GM23338 (cell line): ENCODE measurements at regions not wholly inside any gene's neighbourhood (a gene's known extent, or its start where the extent isn't known, plus 50 kb on each side); places are given as distances from the start of the nearest gene placed in this dataset.

Source experiments
- ATAC-seq: fragments of 200-7000 bp; cut with Tn5 transposase; 3 replicates; pipeline ENCODE4 v1.9.1; 2020
- DNase-seq: peaks from one replicate; pipeline ENCODE4 v3.0.0-alpha.2; 2015; ENCODE audit warnings: low spot score
- H2AFZ ChIP-seq: fragments of 200-600 bp; sonication (generic); 2 replicates; pipeline ENCODE4 v1.8.0; 2016; ENCODE audit warnings: antibody characterized with exemption, mild to moderate bottlenecking, moderate library complexity
- H3F3A ChIP-seq: fragments of 200-600 bp; sonication (generic); replicated peaks from 2 replicates; pipeline ENCODE4 v1.8.0; 2017; ENCODE audit warnings: antibody characterized with exemption, mixed run types, low read depth
- H3K27ac ChIP-seq: fragments of 200-600 bp; sonication (generic); 2 replicates; pipeline ENCODE4 v1.6.1; 2016; ENCODE audit warnings: low read depth
- H3K27me3 ChIP-seq: fragments of 200-600 bp; sonication (generic); 2 replicates; pipeline ENCODE4 v1.8.0; 2016; ENCODE audit warnings: mild to moderate bottlenecking, mixed run types, moderate library complexity; ENCODE audit not compliant: insufficient read depth
- H3K36me3 ChIP-seq: fragments of 200-600 bp; sonication (generic); 2 replicates; pipeline ENCODE4 v1.8.0; 2016; ENCODE audit warnings: mild to moderate bottlenecking; ENCODE audit not compliant: insufficient read depth
- H3K4me1 ChIP-seq: fragments of 200-600 bp; sonication (generic); 2 replicates; pipeline ENCODE4 v1.8.0; 2016; ENCODE audit warnings: mild to moderate bottlenecking, moderate library complexity; ENCODE audit not compliant: insufficient read depth
- H3K4me2 ChIP-seq: fragments of 200-600 bp; sonication (generic); 2 replicates; pipeline ENCODE4 v1.7.1; 2017; ENCODE audit warnings: mixed run types
- H3K4me3 ChIP-seq: fragments of 200-600 bp; sonication (generic); 2 replicates; pipeline ENCODE4 v1.6.1; 2016; ENCODE audit warnings: mixed run types
- H3K79me2 ChIP-seq: fragments of 200-600 bp; sonication (generic); replicated peaks from 2 replicates; pipeline ENCODE4 v1.8.0; 2017; ENCODE audit warnings: mild to moderate bottlenecking; ENCODE audit not compliant: insufficient read depth
- H3K9me2 ChIP-seq: fragments of 200-600 bp; sonication (generic); 2 replicates; pipeline ENCODE4 v1.8.0; 2017; ENCODE audit not compliant: insufficient read depth
- H4K20me1 ChIP-seq: fragments of 200-600 bp; sonication (generic); replicated peaks from 2 replicates; pipeline ENCODE4 v1.8.0; 2017; ENCODE audit warnings: mild to moderate bottlenecking; ENCODE audit not compliant: insufficient read depth
- H3K27ac Mint-ChIP-seq: 2 replicates; pipeline ENCODE4 v1.8.0; 2020; ENCODE audit warnings: inconsistent platforms, mild to moderate bottlenecking, moderate library complexity, mixed read lengths
- H3K27me3 Mint-ChIP-seq: 3 replicates; pipeline ENCODE4 v1.8.0; 2022; ENCODE audit warnings: low read depth, mild to moderate bottlenecking, moderate library complexity, mixed read lengths, inconsistent platforms; ENCODE audit not compliant: insufficient read depth, poor library complexity
- H3K36me3 Mint-ChIP-seq: 3 replicates; pipeline ENCODE4 v1.8.0; 2021; ENCODE audit warnings: low read depth, mild to moderate bottlenecking, inconsistent platforms, moderate library complexity, mixed read lengths
- H3K4me1 Mint-ChIP-seq: 3 replicates; pipeline ENCODE4 v1.8.0; 2020; ENCODE audit warnings: mild to moderate bottlenecking, inconsistent platforms, mixed read lengths
- H3K4me3 Mint-ChIP-seq: 3 replicates; pipeline ENCODE4 v1.8.0; 2021; ENCODE audit warnings: moderate library complexity, mild to moderate bottlenecking, inconsistent platforms, mixed read lengths
- H3K9me3 Mint-ChIP-seq: 3 replicates; pipeline ENCODE4 v1.8.0; 2020; ENCODE audit warnings: moderate library complexity, mild to moderate bottlenecking, inconsistent platforms, mixed read lengths
- CREB1 ChIP-seq: fragments of 250-450 bp; sonication (Bioruptor Pico); IDR thresholded peaks from 2 replicates; pipeline ENCODE4 v1.5.0; 2020; ENCODE audit warnings: low read depth, mild to moderate bottlenecking, moderate library complexity
- EZH2 ChIP-seq: fragments of 200-600 bp; sonication (generic); IDR thresholded peaks from one replicate; pipeline ENCODE4 v1.8.0; 2017; ENCODE audit warnings: antibody characterized with exemption, mild to moderate bottlenecking, low read depth; ENCODE audit not compliant: unreplicated experiment
- JUNB ChIP-seq: IDR thresholded peaks from one replicate; pipeline ENCODE4 v1.6.1; 2016; ENCODE audit warnings: antibody characterized with exemption; ENCODE audit not compliant: unreplicated experiment
- POLR2AphosphoS5 ChIP-seq: IDR thresholded peaks from 2 replicates; pipeline ENCODE4 v1.6.1; 2016; ENCODE audit warnings: antibody characterized with exemption, low read depth
- REST ChIP-seq: IDR thresholded peaks from one replicate; pipeline ENCODE4 v1.6.1; 2018; ENCODE audit warnings: antibody characterized with exemption; ENCODE audit not compliant: unreplicated experiment
- ZNF114 ChIP-seq: fragments of 250-450 bp; sonication (Bioruptor Pico); IDR thresholded peaks from 2 replicates; pipeline ENCODE4 v1.5.0; 2020; ENCODE audit warnings: mild to moderate bottlenecking, moderate library complexity
- ZNF331 ChIP-seq: fragments of 250-450 bp; sonication (Bioruptor Pico); IDR thresholded peaks from 2 replicates; pipeline ENCODE4 v1.5.0; 2020; ENCODE audit warnings: low read depth, mild to moderate bottlenecking, moderate library complexity
- ZNF462 ChIP-seq: fragments of 250-450 bp; sonication (Bioruptor Pico); IDR thresholded peaks from 2 replicates; pipeline ENCODE4 v1.5.0; 2020; ENCODE audit warnings: mild to moderate bottlenecking, moderate library complexity
- TF ChIP-seq, protein P1 (sequence below), 2 experiments: fragments of 200-600 bp in 1 of 2; sonication (generic) in 1 of 2; conservative IDR thresholded peaks; 2 replicates each; pipeline versions ENCODE4 v1.5.1 to v1.6.1; 2016 to 2017; ENCODE audit warnings: antibody characterized with exemption in 2 of 2, low read depth in 2 of 2, mild to moderate bottlenecking in 2 of 2, moderate library complexity in 1 of 2
- TF ChIP-seq, protein P2 (sequence below): IDR thresholded peaks from 2 replicates; pipeline ENCODE4 v1.6.1; 2016; ENCODE audit warnings: antibody characterized with exemption

GRCh38 chr5:143916451-143916850 lies 104.5 kb downstream of the HMHB1 start (continued):
- TF ChIP-seq ZNF462 (CRISPR knock-in tag), result no peak
- TF ChIP-seq, protein P1, sequence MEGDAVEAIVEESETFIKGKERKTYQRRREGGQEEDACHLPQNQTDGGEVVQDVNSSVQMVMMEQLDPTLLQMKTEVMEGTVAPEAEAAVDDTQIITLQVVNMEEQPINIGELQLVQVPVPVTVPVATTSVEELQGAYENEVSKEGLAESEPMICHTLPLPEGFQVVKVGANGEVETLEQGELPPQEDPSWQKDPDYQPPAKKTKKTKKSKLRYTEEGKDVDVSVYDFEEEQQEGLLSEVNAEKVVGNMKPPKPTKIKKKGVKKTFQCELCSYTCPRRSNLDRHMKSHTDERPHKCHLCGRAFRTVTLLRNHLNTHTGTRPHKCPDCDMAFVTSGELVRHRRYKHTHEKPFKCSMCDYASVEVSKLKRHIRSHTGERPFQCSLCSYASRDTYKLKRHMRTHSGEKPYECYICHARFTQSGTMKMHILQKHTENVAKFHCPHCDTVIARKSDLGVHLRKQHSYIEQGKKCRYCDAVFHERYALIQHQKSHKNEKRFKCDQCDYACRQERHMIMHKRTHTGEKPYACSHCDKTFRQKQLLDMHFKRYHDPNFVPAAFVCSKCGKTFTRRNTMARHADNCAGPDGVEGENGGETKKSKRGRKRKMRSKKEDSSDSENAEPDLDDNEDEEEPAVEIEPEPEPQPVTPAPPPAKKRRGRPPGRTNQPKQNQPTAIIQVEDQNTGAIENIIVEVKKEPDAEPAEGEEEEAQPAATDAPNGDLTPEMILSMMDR (conservative IDR thresholded peaks at IDR 0.05; ENCODE audit: low read depth in 2 of 2), result no peak
- no peak for TF ChIP-seq POLR2AphosphoS5

DNA sequence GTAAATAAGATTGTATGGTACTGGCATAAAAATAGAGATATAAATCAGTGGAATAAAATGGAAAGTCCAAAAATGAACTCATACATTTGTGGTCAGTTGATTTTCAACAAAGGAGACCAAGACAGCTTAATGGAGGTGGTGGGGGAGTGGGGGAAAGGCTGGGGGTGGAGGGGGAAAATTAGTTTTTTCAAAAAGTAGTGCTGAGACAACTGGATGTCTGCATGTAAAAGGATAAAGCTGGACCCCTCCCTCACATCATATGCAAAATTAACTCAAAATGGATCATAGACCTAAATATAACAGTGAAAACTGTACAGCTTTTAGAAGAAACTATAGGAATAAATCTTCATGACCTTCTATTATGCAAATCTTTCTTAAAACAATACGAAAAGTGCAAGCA lies 107.0 kb downstream of the HMHB1 start:
- no peaks in the 10 kb centered on the region for H3K36me3 ChIP-seq
- no peak overlapping the region for H3K4me2 ChIP-seq
- no peaks in the 10 kb centered on the region for H3F3A ChIP-seq
- Mint-ChIP-seq H3K4me3 (no peak overlapping the region), H3K4me1 (peaks cover 11% of the 10 kb centered on the region), H3K27ac (no peak overlapping the region), H3K36me3 (no peaks in the 10 kb centered on the region), H3K9me3 (no peaks in the 10 kb centered on the region; the same call in 2 of the 3 replicates), H3K27me3 (no peaks in the 10 kb centered on the region)
- no peaks in the 10 kb centered on the region for H3K27me3 ChIP-seq
- H3K79me2 ChIP-seq, result no peaks in the 10 kb centered on the region
- H2AFZ ChIP-seq, result no peak overlapping the region
- no peak overlapping the region for H3K4me3 ChIP-seq
- no peak overlapping the region for H3K27ac ChIP-seq
- no peaks in the 10 kb centered on the region for H4K20me1 ChIP-seq
- no peak for ATAC-seq
- H3K9me2 ChIP-seq, result no peaks in the 10 kb centered on the region
- H3K4me1 ChIP-seq, result peaks cover 16% of the 10 kb centered on the region
- DNase-seq, result no peak
- TF ChIP-seq ZNF114 (CRISPR knock-in tag) (no peak), ZNF331 (no peak), POLR2AphosphoS5 (no peak), REST (no peak), JUNB (no peak), CREB1 (CRISPR knock-in tag) (no peak), EZH2 (no peak)
- TF ChIP-seq, protein P2, sequence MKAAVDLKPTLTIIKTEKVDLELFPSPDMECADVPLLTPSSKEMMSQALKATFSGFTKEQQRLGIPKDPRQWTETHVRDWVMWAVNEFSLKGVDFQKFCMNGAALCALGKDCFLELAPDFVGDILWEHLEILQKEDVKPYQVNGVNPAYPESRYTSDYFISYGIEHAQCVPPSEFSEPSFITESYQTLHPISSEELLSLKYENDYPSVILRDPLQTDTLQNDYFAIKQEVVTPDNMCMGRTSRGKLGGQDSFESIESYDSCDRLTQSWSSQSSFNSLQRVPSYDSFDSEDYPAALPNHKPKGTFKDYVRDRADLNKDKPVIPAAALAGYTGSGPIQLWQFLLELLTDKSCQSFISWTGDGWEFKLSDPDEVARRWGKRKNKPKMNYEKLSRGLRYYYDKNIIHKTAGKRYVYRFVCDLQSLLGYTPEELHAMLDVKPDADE, result no peak
- TF ChIP-seq, protein P1 (conservative IDR thresholded peaks at IDR 0.05; ENCODE audit: low read depth in 2 of 2), result no peak
